ENCODE measurements at regions not wholly inside any gene's neighbourhood (a gene's known extent, or its start where the extent isn't known, plus 50 kb on each side); places are given as distances from the start of the nearest gene placed in this dataset.
"Not testable (repeated sequence)": the region's sequence is repeated elsewhere in the genome, so short reads cannot be mapped to it uniquely, and the experiment has no call there.

DNA sequence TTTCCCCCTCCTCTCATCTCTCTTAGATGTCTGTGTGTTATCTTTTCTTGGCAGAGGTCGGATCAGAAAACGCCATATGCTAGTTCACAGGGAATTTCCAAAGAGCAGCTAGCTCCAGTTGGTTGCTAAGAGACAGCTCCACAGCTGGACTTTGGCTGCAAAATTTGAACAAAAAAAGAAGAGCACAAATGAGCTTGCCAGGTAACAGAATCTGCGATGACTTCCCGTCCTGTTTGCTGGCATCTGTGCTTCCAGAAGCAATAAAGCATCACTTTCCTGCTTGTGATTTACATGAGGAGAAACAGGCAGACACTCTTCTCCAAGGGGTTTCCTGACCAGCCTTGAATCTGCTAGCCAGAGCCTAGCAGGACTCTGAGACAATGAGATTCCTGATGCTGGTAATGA is 596.0 kb upstream of the B3GAT1 start:
- TF ChIP-seq POLR2A (IDR thresholded peaks at IDR 0.05), result no peak
- TF ChIP-seq, protein P1, sequence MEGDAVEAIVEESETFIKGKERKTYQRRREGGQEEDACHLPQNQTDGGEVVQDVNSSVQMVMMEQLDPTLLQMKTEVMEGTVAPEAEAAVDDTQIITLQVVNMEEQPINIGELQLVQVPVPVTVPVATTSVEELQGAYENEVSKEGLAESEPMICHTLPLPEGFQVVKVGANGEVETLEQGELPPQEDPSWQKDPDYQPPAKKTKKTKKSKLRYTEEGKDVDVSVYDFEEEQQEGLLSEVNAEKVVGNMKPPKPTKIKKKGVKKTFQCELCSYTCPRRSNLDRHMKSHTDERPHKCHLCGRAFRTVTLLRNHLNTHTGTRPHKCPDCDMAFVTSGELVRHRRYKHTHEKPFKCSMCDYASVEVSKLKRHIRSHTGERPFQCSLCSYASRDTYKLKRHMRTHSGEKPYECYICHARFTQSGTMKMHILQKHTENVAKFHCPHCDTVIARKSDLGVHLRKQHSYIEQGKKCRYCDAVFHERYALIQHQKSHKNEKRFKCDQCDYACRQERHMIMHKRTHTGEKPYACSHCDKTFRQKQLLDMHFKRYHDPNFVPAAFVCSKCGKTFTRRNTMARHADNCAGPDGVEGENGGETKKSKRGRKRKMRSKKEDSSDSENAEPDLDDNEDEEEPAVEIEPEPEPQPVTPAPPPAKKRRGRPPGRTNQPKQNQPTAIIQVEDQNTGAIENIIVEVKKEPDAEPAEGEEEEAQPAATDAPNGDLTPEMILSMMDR (IDR thresholded peaks at IDR 0.05), result no peak
- DNase-seq, result no peak
- Histone ChIP-seq H3K27ac (no peak overlapping the region), H3K36me3 (no peaks in the 10 kb centered on the region), H3K4me1 (no peaks in the 10 kb centered on the region), H3K9me3 (no peaks in the 10 kb centered on the region), H3K27me3 (no peaks in the 10 kb centered on the region), H3K4me3 (no peak overlapping the region)
- intact Hi-C loops (cut with DNase I; ENCODE audit: low total_unique reads), result no loop called here

DNA sequence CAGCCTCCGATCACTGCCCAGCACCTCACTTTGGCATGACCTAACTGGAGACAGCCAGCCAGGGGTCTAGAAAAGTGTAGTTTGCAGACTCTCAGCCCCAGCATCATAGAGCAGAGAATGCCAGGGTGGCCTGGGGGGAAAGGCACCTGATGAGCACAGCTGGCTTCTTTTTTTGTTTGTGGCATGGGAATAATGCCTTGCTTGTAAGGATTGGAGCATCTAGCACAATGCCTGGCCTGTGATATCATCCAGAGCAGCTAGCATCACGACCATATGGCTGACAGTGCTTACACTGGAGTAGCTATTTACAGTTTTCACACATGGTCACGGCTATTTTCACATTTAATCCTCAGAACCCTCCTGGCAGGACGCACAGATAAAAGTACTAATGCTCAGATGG is 594.8 kb upstream of the B3GAT1 start:
- intact Hi-C loops (cut with DNase I; ENCODE audit: low total_unique reads), result no loop called here
- no peaks in the 10 kb centered on the region for H3K4me1 ChIP-seq
- H3K4me3 ChIP-seq, result no peak overlapping the region
- no peak overlapping the region for H3K27ac ChIP-seq
- DNase-seq, result no peak
- no peaks in the 10 kb centered on the region for H3K36me3 ChIP-seq
- no peaks in the 10 kb centered on the region for H3K9me3 ChIP-seq
- no peaks in the 10 kb centered on the region for H3K27me3 ChIP-seq
- TF ChIP-seq, protein P1 (IDR thresholded peaks at IDR 0.05), result no peak
- no peak for TF ChIP-seq POLR2A (IDR thresholded peaks at IDR 0.05)

DNA sequence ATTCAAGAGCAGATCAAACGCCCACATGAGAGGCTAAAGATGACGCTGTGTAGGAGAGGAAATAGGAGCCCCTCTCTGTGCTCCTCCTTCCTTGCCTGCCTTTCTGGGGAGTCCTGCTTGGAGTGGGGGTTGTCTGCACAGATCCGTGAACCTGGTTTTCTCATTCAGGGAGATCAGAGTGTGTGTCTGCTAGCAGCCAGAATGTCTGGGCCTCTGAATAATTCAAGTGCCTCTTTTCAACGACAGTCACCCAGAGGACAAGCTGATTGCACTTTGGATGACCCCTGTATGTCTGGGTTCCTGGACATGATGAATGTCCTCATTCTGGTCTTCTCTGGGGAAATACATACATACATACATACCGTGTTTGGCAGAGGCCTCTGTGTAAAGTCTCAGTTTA is 592.5 kb upstream of the B3GAT1 start:
- Histone ChIP-seq H3K27ac (no peak overlapping the region), H3K27me3 (no peaks in the 10 kb centered on the region), H3K36me3 (no peaks in the 10 kb centered on the region), H3K4me3 (no peak overlapping the region), H3K9me3 (no peaks in the 10 kb centered on the region), H3K4me1 (no peaks in the 10 kb centered on the region)
- intact Hi-C loops (cut with DNase I; ENCODE audit: low total_unique reads), result no loop called here
- TF ChIP-seq, protein P1 (IDR thresholded peaks at IDR 0.05), result no peak
- no peak for TF ChIP-seq POLR2A (IDR thresholded peaks at IDR 0.05)
- no peak for DNase-seq

DNA sequence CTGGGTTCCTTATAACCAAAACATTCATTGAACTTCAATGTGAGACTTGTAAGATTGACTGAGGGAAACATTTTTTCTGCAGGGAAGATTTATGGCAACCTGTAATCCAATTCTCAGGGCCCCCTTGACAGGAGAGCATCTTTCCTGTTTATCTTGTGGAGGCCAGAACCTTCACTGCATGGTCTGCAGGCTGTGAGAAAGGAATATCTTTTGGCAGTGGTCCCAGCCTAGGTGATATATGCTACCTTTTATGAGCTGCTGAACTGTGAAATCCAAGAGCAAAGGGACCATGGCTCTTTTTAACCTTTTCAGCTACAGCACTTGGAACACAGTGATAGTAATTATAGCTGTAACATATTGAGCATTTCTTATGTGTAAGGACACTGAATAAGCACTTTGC is 590.2 kb upstream of the B3GAT1 start:
- Histone ChIP-seq H3K27me3 (no peaks in the 10 kb centered on the region), H3K4me1 (no peaks in the 10 kb centered on the region)
- intact Hi-C loops (cut with DNase I; ENCODE audit: low total_unique reads), result no loop called here

DNA sequence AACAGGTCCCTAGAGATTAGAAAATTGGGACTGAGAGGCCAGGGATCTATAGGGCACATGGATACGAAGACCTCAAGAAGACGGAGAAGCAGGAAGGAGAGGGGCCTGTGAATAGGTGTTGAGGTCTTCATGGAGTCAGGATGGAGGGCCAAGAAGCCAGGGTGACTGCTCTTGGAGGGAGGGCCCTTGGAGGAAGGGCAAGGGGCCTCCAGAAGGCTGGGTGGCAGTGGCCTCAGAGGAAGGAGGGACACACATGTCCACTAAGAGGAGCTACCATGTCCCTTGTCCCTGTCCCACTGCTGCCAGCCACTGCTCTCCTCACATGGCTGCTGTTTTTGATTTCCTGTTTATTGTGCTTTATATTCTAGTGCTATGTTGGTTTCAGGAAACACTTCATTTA is 589.5 kb upstream of the B3GAT1 start:
- Histone ChIP-seq H3K4me1 (no peaks in the 10 kb centered on the region), H3K27ac (no peak overlapping the region), H3K36me3 (no peaks in the 10 kb centered on the region), H3K4me3 (no peak overlapping the region), H3K27me3 (no peaks in the 10 kb centered on the region), H3K9me3 (no peaks in the 10 kb centered on the region)
- intact Hi-C loops (cut with DNase I; ENCODE audit: low total_unique reads), result no loop called here
- TF ChIP-seq, protein P1 (IDR thresholded peaks at IDR 0.05), result no peak
- no peak for TF ChIP-seq POLR2A (IDR thresholded peaks at IDR 0.05)
- DNase-seq, result no peak

More for the DNA sequence above, 590.2 kb upstream of the B3GAT1 start:
- no peak for TF ChIP-seq POLR2A (IDR thresholded peaks at IDR 0.05)
- TF ChIP-seq, protein P1 (IDR thresholded peaks at IDR 0.05), result no peak
- Histone ChIP-seq H3K36me3 (no peaks in the 10 kb centered on the region), H3K4me3 (no peak overlapping the region), H3K27ac (no peak overlapping the region), H3K9me3 (no peaks in the 10 kb centered on the region)
- DNase-seq, result no peak

DNA sequence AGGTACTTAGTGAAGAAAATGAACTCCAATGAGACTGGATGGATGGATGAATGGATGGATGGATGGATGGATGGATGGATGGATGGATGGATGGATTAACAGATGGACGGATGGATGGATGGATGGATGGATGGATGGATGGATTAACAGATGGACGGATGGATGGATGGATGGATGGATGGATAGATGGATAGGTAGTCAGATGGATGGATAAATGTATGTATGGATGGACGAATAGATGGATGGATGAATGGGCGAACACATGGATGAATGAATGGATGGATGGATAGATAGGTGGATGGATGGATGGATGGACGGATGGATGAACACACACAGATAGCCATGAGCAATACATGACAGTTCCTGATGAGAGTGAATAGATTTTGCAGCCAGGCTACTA is 589.0 kb upstream of the B3GAT1 start:
- H3K9me3 ChIP-seq; H3K27me3 ChIP-seq; H3K4me1 ChIP-seq; intact Hi-C loops (cut with DNase I; ENCODE audit: low total_unique reads); DNase-seq; H3K27ac ChIP-seq; H3K36me3 ChIP-seq; H3K4me3 ChIP-seq: not testable (repeated sequence)

Measured in uterus (tissue), 3 donors.